IMR-90 (cell line): ENCODE measurements at regions not wholly inside any gene's neighbourhood (a gene's known extent, or its start where the extent isn't known, plus 50 kb on each side); places are given as distances from the start of the nearest gene placed in this dataset.

Experiments
- ATAC-seq: fragments of 200-7000 bp; cut with Tn5 transposase; 2 replicates; pipeline ENCODE4 v1.9.1; 2020; ENCODE audit warnings: low read depth, mild to moderate bottlenecking, moderate library complexity
- BruUV-seq: library from RNA; stranded (reverse); fragments of 400-500 nt; replicated peaks from 2 replicates; lab custom pipeline; 2021; lab: Mats Ljungman, UMichigan
- CTCF ChIA-PET: fragments of 300-600 bp; formaldehyde crosslinking; extraction: SDS; loops from one replicate; lab custom pipeline; 2021; ENCODE audit warnings: antibody characterized with exemption; lab: Yijun Ruan, JAX
- POLR2A ChIA-PET: fragments of 300-600 bp; sonication (Branson Sonifier 250); formaldehyde crosslinking; loops from one replicate; lab custom pipeline; 2022; ENCODE audit warnings: antibody characterized with exemption; ENCODE audit not compliant: unreplicated experiment; lab: Charles Lee
- DNase-seq: peaks from one replicate; pipeline ENCODE4 v3.0.0; 2013
- H2AFZ ChIP-seq: replicated peaks from 2 replicates; pipeline ENCODE3; 2013; ENCODE audit warnings: low read length, mild to moderate bottlenecking; ENCODE audit not compliant: poor library complexity
- H2AK5ac ChIP-seq: 2 replicates; pipeline ENCODE4 v1.6.1; 2013; ENCODE audit warnings: low read depth, low read length, inconsistent platforms
- H2AK9ac ChIP-seq: replicated peaks from 2 replicates; pipeline ENCODE3; 2013; ENCODE audit warnings: mild to moderate bottlenecking, low read depth, low read length, moderate library complexity; ENCODE audit not compliant: poor library complexity
- H2BK120ac ChIP-seq: 2 replicates; pipeline ENCODE4 v1.6.1; 2013; ENCODE audit warnings: low read depth, low read length, inconsistent platforms
- H2BK15ac ChIP-seq: 3 replicates; pipeline ENCODE4 v1.6.1; 2013; ENCODE audit warnings: low read depth, low read length, inconsistent platforms
- H2BK20ac ChIP-seq: 2 replicates; pipeline ENCODE4 v1.6.1; 2013; ENCODE audit warnings: low read depth, mild to moderate bottlenecking, inconsistent platforms, low read length, moderate library complexity
- H2BK5ac ChIP-seq: 2 replicates; pipeline ENCODE4 v1.6.1; 2013; ENCODE audit warnings: mild to moderate bottlenecking, low read depth, low read length, inconsistent platforms; ENCODE audit not compliant: poor library complexity, severe bottlenecking
- H3K14ac ChIP-seq: replicated peaks from 2 replicates; pipeline ENCODE4 v1.6.1; 2013; ENCODE audit warnings: low read depth, low read length, inconsistent platforms
- H3K18ac ChIP-seq: 2 replicates; pipeline ENCODE4 v1.6.1; 2013; ENCODE audit warnings: low read depth, low read length, control low read depth
- H3K23ac ChIP-seq: 2 replicates; pipeline ENCODE4 v1.6.1; 2013; ENCODE audit warnings: low read depth, low read length, inconsistent platforms
- H3K27ac ChIP-seq: 2 replicates; pipeline ENCODE4 v1.5.1; 2013; ENCODE audit warnings: mild to moderate bottlenecking, control low read depth, low read length; ENCODE audit not compliant: insufficient read depth
- H3K27me3 ChIP-seq: 2 replicates; pipeline ENCODE4 v1.6.1; 2013; ENCODE audit warnings: low read length; ENCODE audit not compliant: control insufficient read depth, insufficient read depth
- H3K36me3 ChIP-seq: 2 replicates; pipeline ENCODE4 v1.6.1; 2013; ENCODE audit warnings: low read length, mixed read lengths; ENCODE audit not compliant: control insufficient read depth, insufficient read depth
- H3K4ac ChIP-seq: 2 replicates; pipeline ENCODE4 v1.6.1; 2013; ENCODE audit warnings: low read depth, low read length, inconsistent platforms
- H3K4me1 ChIP-seq: 2 replicates; pipeline ENCODE4 v1.6.1; 2013; ENCODE audit warnings: low read length, mixed read lengths; ENCODE audit not compliant: control insufficient read depth, insufficient read depth
- H3K4me2 ChIP-seq: 2 replicates; pipeline ENCODE4 v1.6.1; 2013; ENCODE audit warnings: low read depth, mild to moderate bottlenecking, control low read depth, low read length, moderate library complexity
- H3K4me3 ChIP-seq: 2 replicates; pipeline ENCODE4 v1.5.1; 2013; ENCODE audit warnings: low read depth, mild to moderate bottlenecking, control low read depth, low read length, moderate library complexity; ENCODE audit not compliant: insufficient read depth
- H3K56ac ChIP-seq: 2 replicates; pipeline ENCODE4 v1.6.1; 2013; ENCODE audit warnings: low read length, inconsistent platforms; ENCODE audit not compliant: insufficient read depth; ENCODE audit errors: extremely low read depth
- H3K79me1 ChIP-seq, 2 experiments: 2 replicates each; pipeline ENCODE4 v1.6.1; 2013; ENCODE audit warnings: low read length in 2 of 2, inconsistent platforms in 1 of 2, low read depth in 1 of 2
- H3K9ac ChIP-seq: 2 replicates; pipeline ENCODE4 v1.6.1; 2013; ENCODE audit warnings: low read depth, low read length, control low read depth
- H3K9me1 ChIP-seq: 2 replicates; pipeline ENCODE4 v1.6.1; 2013; ENCODE audit warnings: low read length, inconsistent platforms; ENCODE audit not compliant: insufficient read depth
- H3K9me3 ChIP-seq: 2 replicates; pipeline ENCODE4 v1.6.1; 2013; ENCODE audit warnings: low read length; ENCODE audit not compliant: control insufficient read depth, insufficient read depth
- H4K20me1 ChIP-seq: 2 replicates; pipeline ENCODE4 v1.6.1; 2013; ENCODE audit warnings: low read length, inconsistent platforms; ENCODE audit not compliant: insufficient read depth
- H4K5ac ChIP-seq: 2 replicates; pipeline ENCODE4 v1.6.1; 2013; ENCODE audit warnings: mild to moderate bottlenecking, low read depth, low read length, control low read depth
- H4K8ac ChIP-seq, 2 experiments: 2 replicates each; pipeline ENCODE4 v1.6.1; 2013; ENCODE audit warnings: low read depth in 2 of 2, low read length in 2 of 2, control low read depth in 1 of 2, inconsistent platforms in 1 of 2
- H4K91ac ChIP-seq: 2 replicates; pipeline ENCODE4 v1.6.1; 2013; ENCODE audit warnings: low read depth, low read length, inconsistent platforms; ENCODE audit not compliant: insufficient read depth
- BHLHE40 ChIP-seq: fragments of 150-350 bp; IDR thresholded peaks from 2 replicates; pipeline ENCODE4 v1.6.1; 2016; ENCODE audit warnings: mild to moderate bottlenecking, low read depth, low read length
- CEBPB ChIP-seq: IDR thresholded peaks from 2 replicates; pipeline ENCODE4 v1.6.1; 2012; ENCODE audit warnings: low read depth, low read length, improper control_type of control experiment
- FOS ChIP-seq: fragments of 150-350 bp; IDR thresholded peaks from 2 replicates; pipeline ENCODE4 v1.6.1; 2016; ENCODE audit warnings: low read depth, low read length
- MAFK ChIP-seq: IDR thresholded peaks from 2 replicates; pipeline ENCODE4 v1.6.1; 2012; ENCODE audit warnings: low read depth, low read length, improper control_type of control experiment
- MAZ ChIP-seq: IDR thresholded peaks from 2 replicates; pipeline ENCODE4 v1.6.1; 2012; ENCODE audit warnings: low read depth, mild to moderate bottlenecking, low read length, improper control_type of control experiment, moderate library complexity, borderline replicate concordance
- NFE2L2 ChIP-seq: fragments of 150-350 bp; IDR thresholded peaks from 2 replicates; pipeline ENCODE4 v1.6.1; 2016; ENCODE audit warnings: low read depth, mild to moderate bottlenecking, low read length
- RAD21 ChIP-seq: IDR thresholded peaks from 2 replicates; pipeline ENCODE4 v1.6.1; 2012; ENCODE audit warnings: low read length, improper control_type of control experiment
- RCOR1 ChIP-seq: IDR thresholded peaks from 2 replicates; pipeline ENCODE4 v1.6.1; 2012; ENCODE audit warnings: mild to moderate bottlenecking, low read length, improper control_type of control experiment; ENCODE audit not compliant: insufficient replicate concordance
- SMC3 ChIP-seq: fragments of 150-350 bp; IDR thresholded peaks from 2 replicates; pipeline ENCODE4 v1.6.1; 2016; ENCODE audit warnings: low read depth, mild to moderate bottlenecking, antibody characterized with exemption, low read length, moderate library complexity
- WGBS, 2 experiments: methylation state at CpG; one replicate each; pipeline versions ENCODE4 v1.1.5 to v1.1.7; 2013; ENCODE audit warnings: missing lambda C conversion rate in 2 of 2; ENCODE audit not compliant: insufficient read length in 1 of 2; ENCODE audit errors: extremely low coverage in 2 of 2; 5-methylcytosine and 5-hydroxymethylcytosine counted together
- dilution Hi-C: fragments of 300-500 bp; cut with HindIII; formaldehyde crosslinking; loops from one replicate; pipeline ENCODE4 v1.14.3; 2018; ENCODE audit warnings: low sequenced_read_pairs; ENCODE audit not compliant: unreplicated experiment
- in situ Hi-C: fragments of 300-500 bp; cut with MboI; formaldehyde crosslinking; loops from 3 replicates; pipeline ENCODE4 v1.14.3; 2019; ENCODE audit warnings: low sequenced_read_pairs, inconsistent platforms, mixed read lengths
- intact Hi-C: fragments of 100-400 bp; cut with micrococcal nuclease; formaldehyde crosslinking; loops from 2 replicates; pipeline ENCODE4 v1.10.0; 2022
- TF ChIP-seq, protein P1 (sequence below): fragments of 150-350 bp; IDR thresholded peaks from 2 replicates; pipeline ENCODE4 v1.6.1; 2016; ENCODE audit warnings: low read depth, mild to moderate bottlenecking, low read length, moderate library complexity, borderline replicate concordance

DNA sequence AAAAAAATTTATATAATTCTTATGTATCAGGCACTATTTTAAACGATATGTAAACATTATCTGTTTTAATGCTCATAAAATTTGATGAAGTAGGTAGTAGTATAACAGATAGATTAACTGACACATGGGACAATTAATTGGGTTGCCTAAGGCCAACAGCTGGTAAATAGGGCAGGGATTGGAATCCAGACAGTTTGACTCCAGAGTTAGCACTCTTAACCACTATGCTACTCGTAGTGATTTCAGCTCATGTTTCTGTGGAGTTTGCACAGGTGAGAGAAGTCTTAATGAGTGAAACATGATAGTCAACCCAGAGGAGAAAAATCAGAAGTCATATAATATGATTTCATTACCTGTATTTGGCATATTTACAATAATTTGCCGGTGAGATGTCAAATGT is 126.0 kb upstream of the WDFY3 start:
- Histone ChIP-seq H3K56ac (no peak overlapping the region), H2AK9ac (no peak overlapping the region), H3K4ac (no peak overlapping the region), H3K4me2 (no peak overlapping the region), H3K9ac (no peak overlapping the region), H3K27ac (no peak overlapping the region), H2BK20ac (no peak overlapping the region), H2AK5ac (no peak overlapping the region), H4K8ac (no peak overlapping the region), H2AFZ (no peak overlapping the region), H3K4me1 (no peaks in the 10 kb centered on the region), H2BK120ac (no peak overlapping the region), H3K14ac (no peak overlapping the region), H3K9me1 (no peaks in the 10 kb centered on the region), H2BK5ac (no peak overlapping the region), H4K5ac (no peak overlapping the region), H2BK15ac (no peak overlapping the region), H3K9me3 (no peaks in the 10 kb centered on the region), H4K91ac (no peak overlapping the region), H3K27me3 (no peaks in the 10 kb centered on the region), H3K18ac (no peak overlapping the region), H3K36me3 (no peaks in the 10 kb centered on the region), H4K20me1 (no peaks in the 10 kb centered on the region), H3K23ac (no peak overlapping the region), H3K79me1 (no peaks in the 10 kb centered on the region), H3K4me3 (no peak overlapping the region)
- CTCF ChIA-PET, result no interaction called here
- in situ Hi-C loops, result no loop called here
- BruUV-seq, result no TSS peak
- DNase-seq (no peak), ATAC-seq (no peak)
- intact Hi-C loops, result no loop called here
- TF ChIP-seq RAD21 (no peak), CEBPB (no peak), SMC3 (no peak), RCOR1 (no peak), BHLHE40 (no peak), MAFK (no peak), FOS (no peak), NFE2L2 (no peak), MAZ (no peak)
- TF ChIP-seq, protein P1, sequence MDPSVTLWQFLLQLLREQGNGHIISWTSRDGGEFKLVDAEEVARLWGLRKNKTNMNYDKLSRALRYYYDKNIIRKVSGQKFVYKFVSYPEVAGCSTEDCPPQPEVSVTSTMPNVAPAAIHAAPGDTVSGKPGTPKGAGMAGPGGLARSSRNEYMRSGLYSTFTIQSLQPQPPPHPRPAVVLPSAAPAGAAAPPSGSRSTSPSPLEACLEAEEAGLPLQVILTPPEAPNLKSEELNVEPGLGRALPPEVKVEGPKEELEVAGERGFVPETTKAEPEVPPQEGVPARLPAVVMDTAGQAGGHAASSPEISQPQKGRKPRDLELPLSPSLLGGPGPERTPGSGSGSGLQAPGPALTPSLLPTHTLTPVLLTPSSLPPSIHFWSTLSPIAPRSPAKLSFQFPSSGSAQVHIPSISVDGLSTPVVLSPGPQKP, result no peak
- dilution Hi-C loops, result no loop called here
- POLR2A ChIA-PET, result no interaction called here
- no CpG with 5 or more reads among the region's 3 CpGs for WGBS, 2 experiments
